Esophagus squamous epithelium (tissue), 4 donors: ENCODE measurements at regions not wholly inside any gene's neighbourhood (a gene's known extent, or its start where the extent isn't known, plus 50 kb on each side); places are given as distances from the start of the nearest gene placed in this dataset.

ENCODE experiments used
- CTCF ChIP-seq, 6 experiments: fragments of 450-650 bp in 4 of 6; fragments of 200-600 bp in 2 of 6; sonication (generic) in 2 of 6; IDR thresholded peaks; one replicate each; pipeline ENCODE4 v1.5.1; 2016 to 2019; ENCODE audit warnings: antibody characterized with exemption in 6 of 6, mild to moderate bottlenecking in 4 of 6, moderate library complexity in 4 of 6
- POLR2A ChIP-seq, 4 donors: fragments of 450-650 bp; IDR thresholded peaks; one replicate each; pipeline ENCODE4 v1.6.1; 2017; ENCODE audit warnings: antibody characterized with exemption in 4 of 4, mild to moderate bottlenecking in 4 of 4, moderate library complexity in 3 of 4

DNA sequence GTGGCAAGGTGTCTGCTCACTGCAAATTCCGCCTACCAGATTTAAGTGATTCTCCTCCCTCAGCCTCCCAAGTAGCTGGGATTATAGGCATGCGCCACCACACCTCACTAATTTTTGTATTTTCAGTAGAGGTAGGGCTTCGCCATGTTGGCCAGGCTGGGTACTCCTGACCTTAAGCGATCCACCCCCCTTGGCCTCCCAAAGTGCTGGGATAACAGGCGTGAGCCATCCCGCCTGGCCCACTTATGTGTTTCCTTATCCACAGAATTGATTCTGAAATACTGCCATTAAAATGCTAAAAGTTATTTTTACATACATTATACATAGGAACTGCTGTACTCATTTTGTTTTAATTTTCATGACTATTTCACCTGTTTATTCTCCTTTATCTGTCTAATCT lies 529.7 kb upstream of the CDH7 start:
- TF ChIP-seq CTCF (IDR thresholded peaks at IDR 0.05) = no peak
- no peak for TF ChIP-seq POLR2A (IDR thresholded peaks at IDR 0.05)
